RWPE2 (cell line): ENCODE measurements at regions not wholly inside any gene's neighbourhood (a gene's known extent, or its start where the extent isn't known, plus 50 kb on each side); places are given as distances from the start of the nearest gene placed in this dataset.

Experiments
- ATAC-seq: fragments of 200-7000 bp; cut with Tn5 transposase; 3 replicates; pipeline ENCODE4 v1.9.1; 2021; ENCODE audit warnings: low read depth
- DNase-seq: peaks from one replicate; pipeline ENCODE4 v3.0.0-alpha.2; 2020; ENCODE audit warnings: low spot score
- H3K27ac ChIP-seq: fragments of 450-650 bp; 2 replicates; pipeline ENCODE4 v1.5.1; 2017; ENCODE audit warnings: mild to moderate bottlenecking; ENCODE audit not compliant: poor library complexity, severe bottlenecking
- H3K27me3 ChIP-seq: fragments of 250-450 bp; sonication (Bioruptor Pico); 2 replicates; pipeline ENCODE4 v1.5.1; 2021; ENCODE audit warnings: mild to moderate bottlenecking, moderate library complexity; ENCODE audit not compliant: insufficient read depth, poor library complexity, severe bottlenecking
- H3K36me3 ChIP-seq: fragments of 250-450 bp; sonication (Bioruptor Pico); 2 replicates; pipeline ENCODE4 v1.5.1; 2020; ENCODE audit warnings: low read depth, mild to moderate bottlenecking, moderate library complexity
- H3K4me1 ChIP-seq: fragments of 250-450 bp; sonication (Bioruptor Pico); 2 replicates; pipeline ENCODE4 v1.5.1; 2021; ENCODE audit warnings: mild to moderate bottlenecking, moderate library complexity; ENCODE audit not compliant: insufficient read depth, poor library complexity, severe bottlenecking
- H3K4me3 ChIP-seq: fragments of 250-450 bp; sonication (Bioruptor Pico); 2 replicates; pipeline ENCODE4 v1.5.1; 2021; ENCODE audit warnings: mild to moderate bottlenecking, moderate library complexity; ENCODE audit not compliant: severe bottlenecking
- H3K9me3 ChIP-seq: fragments of 250-450 bp; sonication (Bioruptor Pico); 2 replicates; pipeline ENCODE4 v1.5.1; 2021; ENCODE audit warnings: mild to moderate bottlenecking, moderate library complexity; ENCODE audit not compliant: severe bottlenecking
- CTCF ChIP-seq: fragments of 450-650 bp; IDR thresholded peaks from one replicate; pipeline ENCODE4 v1.5.1; 2017; ENCODE audit warnings: mild to moderate bottlenecking, moderate library complexity; ENCODE audit not compliant: poor library complexity, severe bottlenecking

- H3K36me3 ChIP-seq: no peaks in the 10 kb centered on the region
- H3K27me3 ChIP-seq: no peaks in the 10 kb centered on the region
- no peak for TF ChIP-seq CTCF
- ATAC-seq (no peak), DNase-seq (no peak)
- H3K27ac ChIP-seq: no peak overlapping the region
- no peaks in the 10 kb centered on the region for H3K9me3 ChIP-seq
- no peak overlapping the region for H3K4me3 ChIP-seq
- no peaks in the 10 kb centered on the region for H3K4me1 ChIP-seq
Measured at GRCh38 chr2:57597940-57598339, 448.7 kb upstream of the VRK2 start.

- Histone ChIP-seq H3K36me3 (no peaks in the 10 kb centered on the region), H3K27me3 (no peaks in the 10 kb centered on the region), H3K27ac (no peak overlapping the region), H3K9me3 (no peaks in the 10 kb centered on the region), H3K4me1 (no peaks in the 10 kb centered on the region), H3K4me3 (no peak overlapping the region)
- no peak for DNase-seq
- no peak for ATAC-seq
- TF ChIP-seq CTCF: no peak
Measured at GRCh38 chr2:57598551-57598950, 448.1 kb upstream of the VRK2 start.

GRCh38 chr2:57602733-57603132 is 443.9 kb upstream of the VRK2 start:
- H3K9me3 ChIP-seq: no peaks in the 10 kb centered on the region
- H3K36me3 ChIP-seq: no peaks in the 10 kb centered on the region
- H3K4me1 ChIP-seq: no peaks in the 10 kb centered on the region
- no peak overlapping the region for H3K4me3 ChIP-seq
- ATAC-seq (no peak), DNase-seq (no peak)
- no peak overlapping the region for H3K27ac ChIP-seq
- no peak for TF ChIP-seq CTCF
- no peaks in the 10 kb centered on the region for H3K27me3 ChIP-seq

- Histone ChIP-seq H3K4me1 (no peaks in the 10 kb centered on the region), H3K4me3 (no peak overlapping the region), H3K27me3 (no peaks in the 10 kb centered on the region), H3K27ac (no peak overlapping the region), H3K9me3 (no peaks in the 10 kb centered on the region), H3K36me3 (no peaks in the 10 kb centered on the region)
- DNase-seq: no peak
- no peak for ATAC-seq
- TF ChIP-seq CTCF: no peak
Measured at GRCh38 chr2:57614988-57615387, 431.6 kb upstream of the VRK2 start.

- H3K4me3 ChIP-seq: no peak overlapping the region
- ATAC-seq: no peak
- TF ChIP-seq CTCF: no peak
- no peaks in the 10 kb centered on the region for H3K36me3 ChIP-seq
- no peaks in the 10 kb centered on the region for H3K9me3 ChIP-seq
- DNase-seq: no peak
- H3K4me1 ChIP-seq: no peaks in the 10 kb centered on the region
- H3K27me3 ChIP-seq: no peaks in the 10 kb centered on the region
- H3K27ac ChIP-seq: no peak overlapping the region
Measured at GRCh38 chr2:57615855-57616556, 430.6 kb upstream of the VRK2 start.
